K562 (cell line): ENCODE measurements at regions not wholly inside any gene's neighbourhood (a gene's known extent, or its start where the extent isn't known, plus 50 kb on each side); places are given as distances from the start of the nearest gene placed in this dataset.

Experiments used
- CCNT2 ChIP-seq: IDR thresholded peaks from 2 replicates; pipeline ENCODE4 v1.6.1; 2011; ENCODE audit warnings: borderline replicate concordance, low read depth, mild to moderate bottlenecking, moderate library complexity, mixed read lengths, low read length; ENCODE audit not compliant: insufficient read length; ENCODE audit errors: extremely low read depth
- CEBPZ ChIP-seq: fragments of 150-350 bp; IDR thresholded peaks from 2 replicates; pipeline ENCODE4 v1.6.1; 2014; ENCODE audit warnings: low read depth, mild to moderate bottlenecking, low read length, borderline replicate concordance
- THAP12 ChIP-seq: fragments of 250-450 bp; sonication (Bioruptor Pico); IDR thresholded peaks from 2 replicates; pipeline ENCODE4 v1.9.0; 2021; ENCODE audit warnings: mild to moderate bottlenecking, inconsistent platforms
- ZNF12 ChIP-seq: sonication (generic); formaldehyde crosslinking; IDR thresholded peaks from 2 replicates; pipeline ENCODE4 v1.4.0; 2020; ENCODE audit warnings: mild to moderate bottlenecking, missing genetic modification reagents
- ZNF280B ChIP-seq: fragments of 250-450 bp; sonication (Bioruptor Pico); IDR thresholded peaks from 2 replicates; pipeline ENCODE4 v1.5.1; 2021; ENCODE audit warnings: mild to moderate bottlenecking
- ZNF76 ChIP-seq: fragments of 250-450 bp; sonication (Bioruptor Pico); IDR thresholded peaks from 2 replicates; pipeline ENCODE4 v1.4.0; 2020; ENCODE audit warnings: mild to moderate bottlenecking, moderate library complexity, borderline replicate concordance

- no peak for TF ChIP-seq CEBPZ
- no peak for TF ChIP-seq ZNF76 (CRISPR knock-in tag)
- TF ChIP-seq ZNF280B (CRISPR knock-in tag): no peak
- no peak for TF ChIP-seq THAP12 (CRISPR knock-in tag)
- no peak for TF ChIP-seq CCNT2
- no peak for TF ChIP-seq ZNF12 (CRISPR knock-in tag)
These were observed 369.0 kb upstream of the IRX4 start (continued) for GRCh38 chr5:2251751-2252150.
